Omental fat pad (tissue), 3 donors: ENCODE measurements at regions not wholly inside any gene's neighbourhood (a gene's known extent, or its start where the extent isn't known, plus 50 kb on each side); places are given as distances from the start of the nearest gene placed in this dataset.
A peak's percentile ranks its signal among the peaks of the same experiment; 100 is the strongest.

ENCODE experiments used
- ATAC-seq: fragments of 150-250 bp; one replicate; pipeline ENCODE4 v1.9.1; 2016; ENCODE audit warnings: mild to moderate bottlenecking, moderate library complexity; ENCODE audit not compliant: low FRiP score
- DNase-seq: peaks from one replicate; pipeline ENCODE4 v3.0.0-alpha.2; 2019; ENCODE audit warnings: low spot score
- CTCF ChIP-seq, 3 donors: fragments of 450-650 bp; IDR thresholded peaks; one replicate each; pipeline ENCODE4 v1.5.1; 2016 to 2017; ENCODE audit warnings: antibody characterized with exemption in 3 of 3, mild to moderate bottlenecking in 3 of 3, moderate library complexity in 2 of 3

- ATAC-seq = no peak
- TF ChIP-seq CTCF (IDR thresholded peaks at IDR 0.05) = no peak
- DNase-seq = no peak
Observed at GRCh38 chr1:218625393-218625792, 280.3 kb downstream of the TGFB2 start.

GRCh38 chr1:218633238-218633988, 288.3 kb downstream of the TGFB2 start:
- TF ChIP-seq CTCF (IDR thresholded peaks at IDR 0.05) = no peak
- no peak for DNase-seq
- no peak for ATAC-seq

- ATAC-seq = no peak
- no peak for TF ChIP-seq CTCF (IDR thresholded peaks at IDR 0.05)
Observed at GRCh38 chr1:218634212-218634611, 289.1 kb downstream of the TGFB2 start.

GRCh38 chr1:218636548-218636947, 291.4 kb downstream of the TGFB2 start:
- no peak for ATAC-seq
- DNase-seq = no peak
- TF ChIP-seq CTCF (IDR thresholded peaks at IDR 0.05) = no peak

More at GRCh38 chr1:218634212-218634611, 289.1 kb downstream of the TGFB2 start:
- DNase-seq = no peak

DNA sequence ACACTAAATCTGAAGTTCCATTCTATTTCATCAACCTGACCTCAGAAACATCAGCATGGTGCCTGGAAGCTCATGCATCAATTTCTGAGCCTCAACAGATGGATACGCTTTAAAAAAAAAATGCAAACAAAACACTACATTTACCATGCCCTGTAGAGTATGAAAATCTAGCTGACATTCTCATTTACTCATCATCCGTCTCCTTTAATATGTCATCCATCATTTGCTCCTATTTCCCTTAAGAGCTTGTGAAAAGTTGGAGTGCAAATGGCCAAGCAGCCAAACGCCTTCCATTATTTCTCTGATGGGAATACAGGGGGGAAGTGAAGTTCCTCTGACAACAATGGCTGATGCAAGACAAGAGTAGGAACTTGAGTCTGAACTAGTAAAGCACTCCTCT, 295.0 kb downstream of the TGFB2 start:
- ATAC-seq = no peak

DNA sequence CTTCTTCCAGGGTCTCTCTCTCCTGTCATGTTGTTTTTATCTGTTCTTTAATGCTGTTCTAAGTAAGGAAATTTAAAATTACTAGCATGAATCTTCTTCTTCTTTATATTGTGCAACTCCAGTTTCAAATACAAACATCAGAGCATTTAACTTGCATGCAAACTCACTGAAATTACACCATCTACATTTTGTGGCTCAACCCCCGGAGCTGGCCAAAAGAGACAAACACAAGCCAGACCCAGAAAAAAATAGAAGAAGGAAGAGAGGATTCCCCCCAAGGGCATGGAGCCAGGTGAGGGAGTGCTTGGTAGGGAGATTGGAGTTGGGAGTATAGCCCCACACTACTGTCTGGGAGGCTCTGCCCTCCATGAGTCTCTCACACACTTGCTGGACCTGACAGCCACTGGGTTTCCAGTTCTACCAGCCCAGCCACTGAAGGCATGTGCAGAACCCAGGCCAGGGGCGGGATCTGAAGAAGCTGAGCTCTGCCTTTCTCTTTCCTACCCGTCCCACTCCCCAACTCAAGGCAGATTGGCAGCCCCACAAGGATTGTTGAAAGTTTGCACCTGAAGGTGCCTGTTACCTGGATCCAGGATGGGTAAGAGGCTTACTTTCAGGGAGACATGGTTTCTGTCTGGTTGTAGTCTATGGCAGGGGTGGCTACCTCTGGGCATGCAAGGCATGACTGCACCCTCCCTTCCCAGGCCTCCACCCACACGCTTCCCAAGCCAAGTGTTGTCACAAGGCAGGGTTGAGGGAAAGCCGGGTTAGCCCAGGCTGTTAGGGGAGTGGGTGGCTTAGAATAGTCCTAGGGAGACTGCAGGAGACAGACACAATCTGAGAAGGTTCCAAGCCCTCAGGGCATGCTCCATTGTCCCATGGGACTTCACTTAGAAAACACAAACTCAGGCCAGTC, 297.2 kb downstream of the TGFB2 start:
- no peak for TF ChIP-seq CTCF (IDR thresholded peaks at IDR 0.05)
- ATAC-seq = peak; percentile 72

More for the DNA sequence above, 295.0 kb downstream of the TGFB2 start:
- TF ChIP-seq CTCF (IDR thresholded peaks at IDR 0.05) = no peak
- no peak for DNase-seq

More for the DNA sequence above, 297.2 kb downstream of the TGFB2 start:
- DNase-seq = no peak
